SK-N-SH treated with all-trans-retinoic acid at 6 μM for 48 hours (cell line): ENCODE measurements at regions not wholly inside any gene's neighbourhood (a gene's known extent, or its start where the extent isn't known, plus 50 kb on each side); places are given as distances from the start of the nearest gene placed in this dataset.
"Not testable (repeated sequence)": the region's sequence is repeated elsewhere in the genome, so short reads cannot be mapped to it uniquely, and the experiment has no call there.

ENCODE experiments used
- ARNTL ChIP-seq: fragments of 450-650 bp; formaldehyde crosslinking; IDR thresholded peaks from 2 replicates; pipeline ENCODE4 v1.5.0; 2020; ENCODE audit warnings: low read depth, mild to moderate bottlenecking, moderate library complexity, borderline replicate concordance
- BACH2 ChIP-seq: fragments of 250-450 bp; sonication (Bioruptor Pico); IDR thresholded peaks from 2 replicates; pipeline ENCODE4 v1.9.0; 2021; ENCODE audit warnings: mild to moderate bottlenecking, borderline replicate concordance
- CSDC2 ChIP-seq: fragments of 250-450 bp; sonication (Bioruptor Pico); IDR thresholded peaks from 2 replicates; pipeline ENCODE4 v1.5.0; 2020; ENCODE audit warnings: mild to moderate bottlenecking, moderate library complexity
- ESRRG ChIP-seq: fragments of 250-450 bp; sonication (Bioruptor Pico); IDR thresholded peaks from 2 replicates; pipeline ENCODE4 v1.6.1; 2021; ENCODE audit warnings: mild to moderate bottlenecking
- ISL1 ChIP-seq: fragments of 250-450 bp; sonication (Bioruptor Pico); IDR thresholded peaks from 2 replicates; pipeline ENCODE4 v2.1.2; 2022; ENCODE audit warnings: mild to moderate bottlenecking, moderate library complexity
- PATZ1 ChIP-seq: fragments of 250-450 bp; sonication (Bioruptor Pico); IDR thresholded peaks from 2 replicates; pipeline ENCODE4 v1.8.0; 2020; ENCODE audit warnings: mild to moderate bottlenecking, moderate library complexity, borderline replicate concordance
- PPARA ChIP-seq: fragments of 250-450 bp; sonication (Bioruptor Pico); IDR thresholded peaks from 2 replicates; pipeline ENCODE4 v1.5.0; 2020; ENCODE audit warnings: mild to moderate bottlenecking, borderline replicate concordance
- RARB ChIP-seq: fragments of 250-450 bp; sonication (Bioruptor Pico); IDR thresholded peaks from 2 replicates; pipeline ENCODE4 v1.8.0; 2021; ENCODE audit warnings: mild to moderate bottlenecking, moderate library complexity
- SNAI2 ChIP-seq: fragments of 250-450 bp; sonication (Bioruptor Pico); IDR thresholded peaks from 2 replicates; pipeline ENCODE4 v1.5.0; 2020; ENCODE audit warnings: mild to moderate bottlenecking, moderate library complexity
- ZC3H10 ChIP-seq: fragments of 250-450 bp; sonication (Bioruptor Pico); IDR thresholded peaks from 2 replicates; pipeline ENCODE4 v1.5.1; 2021; ENCODE audit warnings: mild to moderate bottlenecking, moderate library complexity
- ZFP3 ChIP-seq: fragments of 250-450 bp; sonication (Bioruptor Pico); IDR thresholded peaks from 2 replicates; pipeline ENCODE4 v1.5.0; 2020; ENCODE audit warnings: mild to moderate bottlenecking, moderate library complexity
- ZNF70 ChIP-seq: fragments of 450-650 bp; formaldehyde crosslinking; IDR thresholded peaks from 2 replicates; pipeline ENCODE4 v1.5.0; 2020; ENCODE audit warnings: mild to moderate bottlenecking, moderate library complexity
- ZNF8 ChIP-seq: fragments of 450-650 bp; formaldehyde crosslinking; IDR thresholded peaks from 2 replicates; pipeline ENCODE4 v1.5.0; 2020; ENCODE audit warnings: mild to moderate bottlenecking, moderate library complexity

GRCh38 chr7:113012862-113013261 lies 73.8 kb downstream of the GPR85 start:
- TF ChIP-seq ISL1 (CRISPR knock-in tag); CSDC2 (CRISPR knock-in tag); PPARA (CRISPR knock-in tag); PATZ1 (CRISPR knock-in tag); SNAI2 (CRISPR knock-in tag); ZC3H10 (CRISPR knock-in tag); BACH2 (CRISPR knock-in tag); ZNF8 (CRISPR knock-in tag); ZFP3 (CRISPR knock-in tag); ESRRG (CRISPR knock-in tag); RARB (CRISPR knock-in tag); ARNTL; ZNF70 (CRISPR knock-in tag): not testable (repeated sequence)
